ENCODE measurements at regions not wholly inside any gene's neighbourhood (a gene's known extent, or its start where the extent isn't known, plus 50 kb on each side); places are given as distances from the start of the nearest gene placed in this dataset.
"Not testable (repeated sequence)": the region's sequence is repeated elsewhere in the genome, so short reads cannot be mapped to it uniquely, and the experiment has no call there.

GRCh38 chr2:57418859-57419346 lies 627.7 kb upstream of the VRK2 start:
- not testable (repeated sequence) for TF ChIP-seq PHB2 (IDR thresholded peaks at IDR 0.05; ENCODE audit: partially characterized antibody); TCF7 (IDR thresholded peaks at IDR 0.05; ENCODE audit: low read depth); CBFB (CRISPR knock-in tag; IDR thresholded peaks at IDR 0.05); AGO1 (IDR thresholded peaks at IDR 0.05; ENCODE audit: low read depth, low read length, poor library complexity, severe bottlenecking); POLR2AphosphoS5 (IDR thresholded peaks at IDR 0.05; ENCODE audit: low read depth, low read length); GPN1 (CRISPR knock-in tag; IDR thresholded peaks at IDR 0.05; ENCODE audit: borderline replicate concordance); PRPF4 (IDR thresholded peaks at IDR 0.05; ENCODE audit: low read depth, low read length, poor library complexity, severe bottlenecking); ATF3 (CRISPR knock-in tag; IDR thresholded peaks at IDR 0.05); CEBPB (IDR thresholded peaks at IDR 0.05; ENCODE audit: borderline replicate concordance, low read depth, low read length); NR2F1 (CRISPR knock-in tag; IDR thresholded peaks at IDR 0.05)
